GM12878 (cell line): ENCODE measurements at regions not wholly inside any gene's neighbourhood (a gene's known extent, or its start where the extent isn't known, plus 50 kb on each side); places are given as distances from the start of the nearest gene placed in this dataset.

Source experiments
- ATAC-seq: fragments of 200-7000 bp; cut with Tn5 transposase; 3 replicates; pipeline ENCODE4 v1.9.1; 2020; ENCODE audit warnings: mild to moderate bottlenecking, moderate library complexity
- BruUV-seq: library from RNA; stranded (reverse); fragments of 400-500 nt; replicated peaks from 2 replicates; lab custom pipeline; 2021; lab: Mats Ljungman, UMichigan
- CTCF ChIA-PET: fragments of 300-600 bp; sonication (Branson Sonifier 250); formaldehyde crosslinking; extraction: SDS; loops from one replicate; lab custom pipeline; 2021; ENCODE audit warnings: inconsistent platforms; lab: Yijun Ruan, JAX
- POLR2A ChIA-PET: fragments of 350-600 bp; formaldehyde crosslinking; extraction: SDS; loops from one replicate; lab custom pipeline; 2021; ENCODE audit warnings: inconsistent platforms; lab: Charles Lee
- RAD21 ChIA-PET: fragments of 300-600 bp; sonication (Branson Sonifier 250); formaldehyde crosslinking; loops from one replicate; lab custom pipeline; 2023; ENCODE audit warnings: antibody characterized with exemption; ENCODE audit not compliant: unreplicated experiment; lab: Charles Lee
- SMC1A ChIA-PET: fragments of 300-600 bp; sonication (Branson Sonifier 250); formaldehyde crosslinking; loops from one replicate; lab custom pipeline; 2023; ENCODE audit not compliant: unreplicated experiment, uncharacterized antibody; lab: Charles Lee
- DNase-seq: peaks from one replicate; pipeline ENCODE4 v3.0.0-alpha.2; 2011; ENCODE audit warnings: low read depth, low spot score
- FAIRE-seq: peaks from 3 replicates; lab custom pipeline; 2011; peaks lifted over from hg19 to GRCh38; lab: Jason Lieb, UNC
- H2AFZ ChIP-seq: 2 replicates; pipeline ENCODE4 v1.6.0; 2011; ENCODE audit warnings: low read depth, low read length, control low read depth; ENCODE audit not compliant: control insufficient read depth
- H3K27ac ChIP-seq: 2 replicates; pipeline ENCODE4 v1.5.1; 2011; ENCODE audit warnings: control low read depth; ENCODE audit not compliant: control insufficient read depth, insufficient read depth
- H3K27me3 ChIP-seq, 2 experiments: replicated peaks in 1 of 2; 2 replicates each; pipeline versions ENCODE4 v1.6.0 to v1.6.1; 2011; ENCODE audit warnings: low read length in 1 of 2; ENCODE audit not compliant: control insufficient read depth in 2 of 2, insufficient read depth in 2 of 2
- H3K36me3 ChIP-seq, 2 experiments: 2 replicates each; pipeline ENCODE4 v1.5.1; 2011; ENCODE audit warnings: low read length in 1 of 2; ENCODE audit not compliant: control insufficient read depth in 2 of 2, insufficient read depth in 2 of 2
- H3K4me1 ChIP-seq: 2 replicates; pipeline ENCODE4 v1.6.1; 2011; ENCODE audit warnings: mild to moderate bottlenecking, low read length, moderate library complexity, mixed read lengths; ENCODE audit not compliant: control insufficient read depth, insufficient read depth
- H3K4me2 ChIP-seq: 2 replicates; pipeline ENCODE4 v1.6.0; 2011; ENCODE audit warnings: control low read depth; ENCODE audit not compliant: control insufficient read depth, insufficient read depth
- H3K4me3 ChIP-seq: fragments of 200-600 bp; sonication (generic); 2 replicates; pipeline ENCODE4 v1.5.1; 2016
- H3K79me2 ChIP-seq: 2 replicates; pipeline ENCODE4 v1.6.0; 2011; ENCODE audit warnings: low read length; ENCODE audit not compliant: control insufficient read depth, insufficient read depth
- H3K9ac ChIP-seq: 2 replicates; pipeline ENCODE4 v1.8.0; 2011; ENCODE audit warnings: low read length, control low read depth, mixed read lengths; ENCODE audit not compliant: control insufficient read depth, insufficient read depth
- H3K9me3 ChIP-seq: replicated peaks from 3 replicates; pipeline ENCODE4 v1.5.1; 2011; ENCODE audit warnings: mild to moderate bottlenecking, low read length; ENCODE audit not compliant: control insufficient read depth, insufficient read depth
- H4K20me1 ChIP-seq: 2 replicates; pipeline ENCODE4 v1.6.0; 2011; ENCODE audit not compliant: control insufficient read depth, insufficient read depth
- SMAD1 ChIP-seq: fragments of 450-650 bp; IDR thresholded peaks from 2 replicates; pipeline ENCODE4 v1.6.1; 2018; ENCODE audit warnings: mild to moderate bottlenecking, low read depth; ENCODE audit not compliant: partially characterized antibody
- WGBS: methylation state at CpG from one replicate; pipeline ENCODE4 v1.1.6; 2016; ENCODE audit warnings: low lambda C conversion rate; ENCODE audit not compliant: insufficient replicate concordance, insufficient coverage; ENCODE audit errors: missing lambda C conversion rate; 5-methylcytosine and 5-hydroxymethylcytosine counted together
- in situ Hi-C: fragments of 300-500 bp; cut with MboI; formaldehyde crosslinking; loops from 9 replicates; pipeline ENCODE4 v1.14.3; 2018; ENCODE audit warnings: mixed read lengths
- intact Hi-C: fragments of 100-400 bp; cut with micrococcal nuclease; formaldehyde crosslinking; loops from one replicate; pipeline ENCODE4 v1.14.2; 2022; ENCODE audit not compliant: unreplicated experiment
- TF ChIP-seq, protein P1 (sequence below): IDR thresholded peaks from 2 replicates; pipeline ENCODE4 v1.6.1; 2011; ENCODE audit warnings: borderline replicate concordance, low read depth, mild to moderate bottlenecking, moderate library complexity, mixed read lengths, low read length; ENCODE audit not compliant: insufficient read depth; ENCODE audit errors: extremely low read length
- TF ChIP-seq, protein P2 (sequence below), 3 experiments: IDR thresholded peaks in 2 of 3; conservative IDR thresholded peaks in 1 of 3; 2 replicates each; pipeline ENCODE4 v1.5.1; 2011; ENCODE audit warnings: low read depth in 3 of 3, low read length in 3 of 3, mild to moderate bottlenecking in 3 of 3, control low read depth in 2 of 3, moderate library complexity in 2 of 3, inconsistent platforms in 1 of 3, mixed read lengths in 1 of 3; ENCODE audit not compliant: control insufficient read depth in 2 of 3, insufficient read depth in 1 of 3; ENCODE audit errors: extremely low read depth in 1 of 3

DNA sequence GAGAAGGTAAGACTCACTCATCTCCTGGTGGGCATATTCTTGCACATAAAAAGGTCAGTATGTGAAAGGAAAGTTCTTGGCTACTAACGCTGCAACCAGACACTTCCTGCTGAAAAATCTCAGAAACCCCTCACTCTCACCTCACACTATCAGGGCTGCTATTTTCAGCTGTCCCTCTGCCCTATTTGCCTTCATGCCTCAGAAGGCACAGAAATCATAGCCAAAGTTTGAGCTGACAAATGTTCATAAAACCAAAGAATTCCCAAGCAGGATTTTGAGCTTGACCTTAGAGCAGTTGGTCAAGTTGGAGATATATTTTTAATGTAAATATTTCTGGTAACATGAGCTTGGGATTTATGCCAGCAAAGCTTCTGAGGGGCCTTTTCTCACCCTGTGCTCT is 806.2 kb downstream of the MAFB start (continued):
- TF ChIP-seq, protein P1, sequence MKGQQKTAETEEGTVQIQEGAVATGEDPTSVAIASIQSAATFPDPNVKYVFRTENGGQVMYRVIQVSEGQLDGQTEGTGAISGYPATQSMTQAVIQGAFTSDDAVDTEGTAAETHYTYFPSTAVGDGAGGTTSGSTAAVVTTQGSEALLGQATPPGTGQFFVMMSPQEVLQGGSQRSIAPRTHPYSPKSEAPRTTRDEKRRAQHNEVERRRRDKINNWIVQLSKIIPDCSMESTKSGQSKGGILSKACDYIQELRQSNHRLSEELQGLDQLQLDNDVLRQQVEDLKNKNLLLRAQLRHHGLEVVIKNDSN, result no peak

DNA sequence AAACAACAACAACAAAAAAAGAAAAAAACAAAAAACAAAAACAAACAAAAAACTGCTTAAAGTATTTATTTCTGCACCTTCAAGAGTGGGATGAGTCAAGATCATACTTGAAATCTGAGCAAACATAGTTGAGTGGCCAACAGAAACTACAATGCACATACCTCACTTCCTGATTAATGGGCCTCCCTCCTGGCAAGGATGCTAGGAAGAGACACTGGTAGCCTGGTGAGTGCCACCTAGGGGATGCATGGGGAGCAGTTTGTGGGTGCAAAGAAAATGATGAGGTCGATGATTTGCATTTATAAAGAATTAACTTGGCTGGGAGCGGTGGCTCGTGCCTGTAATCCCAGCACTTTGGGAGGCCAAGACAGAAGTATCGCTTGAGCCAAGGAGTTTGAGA is 808.1 kb downstream of the MAFB start:
- BruUV-seq, result no TSS peak
- no peak for TF ChIP-seq SMAD1
- TF ChIP-seq, protein P2, sequence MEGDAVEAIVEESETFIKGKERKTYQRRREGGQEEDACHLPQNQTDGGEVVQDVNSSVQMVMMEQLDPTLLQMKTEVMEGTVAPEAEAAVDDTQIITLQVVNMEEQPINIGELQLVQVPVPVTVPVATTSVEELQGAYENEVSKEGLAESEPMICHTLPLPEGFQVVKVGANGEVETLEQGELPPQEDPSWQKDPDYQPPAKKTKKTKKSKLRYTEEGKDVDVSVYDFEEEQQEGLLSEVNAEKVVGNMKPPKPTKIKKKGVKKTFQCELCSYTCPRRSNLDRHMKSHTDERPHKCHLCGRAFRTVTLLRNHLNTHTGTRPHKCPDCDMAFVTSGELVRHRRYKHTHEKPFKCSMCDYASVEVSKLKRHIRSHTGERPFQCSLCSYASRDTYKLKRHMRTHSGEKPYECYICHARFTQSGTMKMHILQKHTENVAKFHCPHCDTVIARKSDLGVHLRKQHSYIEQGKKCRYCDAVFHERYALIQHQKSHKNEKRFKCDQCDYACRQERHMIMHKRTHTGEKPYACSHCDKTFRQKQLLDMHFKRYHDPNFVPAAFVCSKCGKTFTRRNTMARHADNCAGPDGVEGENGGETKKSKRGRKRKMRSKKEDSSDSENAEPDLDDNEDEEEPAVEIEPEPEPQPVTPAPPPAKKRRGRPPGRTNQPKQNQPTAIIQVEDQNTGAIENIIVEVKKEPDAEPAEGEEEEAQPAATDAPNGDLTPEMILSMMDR (IDR thresholded peaks at IDR 0.05 in 2 of 3, conservative IDR thresholded peaks at IDR 0.05 in 1 of 3; ENCODE audit: control insufficient read depth in 2 of 3, extremely low read depth in 1 of 3, insufficient read depth in 1 of 3, low read depth in 3 of 3, low read length in 3 of 3), result peak; percentile 13 to 29 (median 20); a peak in 3 of 6 replicates
- Histone ChIP-seq H3K4me2 (no peak overlapping the region), H3K9me3 (no peaks in the 10 kb centered on the region), H3K36me3 (no peaks in the 10 kb centered on the region), H3K4me1 (no peaks in the 10 kb centered on the region), H3K79me2 (no peaks in the 10 kb centered on the region), H3K9ac (no peak overlapping the region), H3K27me3 (no peaks in the 10 kb centered on the region), H2AFZ (no peak overlapping the region), H3K4me3 (no peak overlapping the region), H4K20me1 (no peaks in the 10 kb centered on the region), H3K27ac (no peak overlapping the region)
- FAIRE-seq (no peak), ATAC-seq (peak; percentile 70), DNase-seq (no peak)
- intact Hi-C loops, result loop anchor here (10.0 kb wide), 1 partner anchor 274 kb away; no protein-coding TSS in a partner anchor
- ChIA-PET RAD21 (no interaction called here), POLR2A (no interaction called here), CTCF (interaction anchor here (0.8 kb wide), 1 partner anchor 614 kb away, joined by 3 read pairs; no protein-coding TSS in a partner anchor), SMC1A (no interaction called here)
- 81% methylated on average over 4 of the region's 4 CpGs for WGBS
- in situ Hi-C loops, result loop anchor here (10.0 kb wide), 2 partner anchors 374 to 1084 kb away; no protein-coding TSS in a partner anchor
